GM12872 (cell line): ENCODE measurements at regions not wholly inside any gene's neighbourhood (a gene's known extent, or its start where the extent isn't known, plus 50 kb on each side); places are given as distances from the start of the nearest gene placed in this dataset.

Source experiments
- CTCF ChIP-seq: IDR thresholded peaks from 3 replicates; pipeline ENCODE4 v1.5.1; 2011; ENCODE audit warnings: low read depth, mild to moderate bottlenecking, low read length, moderate library complexity; ENCODE audit not compliant: insufficient read depth

- TF ChIP-seq CTCF: no peak
Observed at GRCh38 chr3:31294430-31295149, 238.1 kb upstream of the STT3B start.

- no peak for TF ChIP-seq CTCF
Observed at GRCh38 chr3:31295150-31295765, 237.5 kb upstream of the STT3B start.

- no peak for TF ChIP-seq CTCF
Observed at GRCh38 chr3:31297726-31298298, 234.9 kb upstream of the STT3B start.

GRCh38 chr3:31300456-31301443 is 232.0 kb upstream of the STT3B start:
- TF ChIP-seq CTCF: no peak

GRCh38 chr3:31302343-31302742 is 230.4 kb upstream of the STT3B start:
- TF ChIP-seq CTCF: no peak

- no peak for TF ChIP-seq CTCF
Observed at GRCh38 chr3:31305340-31305739, 227.4 kb upstream of the STT3B start.
